GM19438 (cell line): ENCODE measurements at regions not wholly inside any gene's neighbourhood (a gene's known extent, or its start where the extent isn't known, plus 50 kb on each side); places are given as distances from the start of the nearest gene placed in this dataset.
A peak's percentile ranks its signal among the peaks of the same experiment; 100 is the strongest.

Experiments used
- ATAC-seq: cut with Tn5 transposase; IDR thresholded peaks from one replicate; pipeline ENCODE4 v1.9.1; 2021; ENCODE audit warnings: low read depth; ENCODE audit not compliant: unreplicated experiment

DNA sequence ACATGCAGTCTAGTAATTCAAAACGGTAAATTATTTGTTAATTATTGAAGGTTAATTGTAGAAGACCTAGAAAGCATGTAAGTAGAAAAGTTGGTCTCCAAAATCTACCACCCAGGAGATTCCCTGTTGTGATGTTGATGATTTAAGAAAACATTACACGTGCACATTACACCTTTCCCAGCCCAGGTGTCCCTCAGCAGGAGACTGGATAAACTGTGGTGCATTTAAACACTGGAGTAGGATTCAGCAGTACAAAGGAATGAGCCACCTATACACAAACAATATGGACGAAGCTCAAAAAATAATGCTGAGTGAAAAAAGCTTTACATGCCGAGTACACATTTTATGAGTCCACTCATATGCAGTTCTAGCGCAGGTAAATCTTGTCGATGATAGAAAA is 109.0 kb upstream of the STARD3NL start:
- ATAC-seq: no peak

DNA sequence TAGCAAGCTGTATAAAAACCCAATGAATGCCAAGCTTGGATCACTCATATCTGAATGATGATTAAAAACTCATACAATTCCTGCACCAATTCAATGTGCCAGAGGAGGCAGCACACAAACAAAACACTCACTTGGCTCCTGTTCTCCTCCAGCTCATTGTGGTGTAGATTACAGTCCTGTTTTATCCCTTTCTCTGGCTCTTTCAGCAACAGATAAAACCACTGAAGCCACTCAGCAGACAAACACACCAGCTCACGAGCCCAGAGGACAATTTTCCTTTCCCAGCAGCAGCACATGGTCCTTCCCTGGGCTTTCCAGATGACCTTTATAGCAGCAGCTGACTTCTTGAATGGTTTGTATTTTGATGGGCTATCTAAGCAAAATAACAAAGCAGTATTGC is 107.3 kb upstream of the STARD3NL start:
- ATAC-seq: no peak

DNA sequence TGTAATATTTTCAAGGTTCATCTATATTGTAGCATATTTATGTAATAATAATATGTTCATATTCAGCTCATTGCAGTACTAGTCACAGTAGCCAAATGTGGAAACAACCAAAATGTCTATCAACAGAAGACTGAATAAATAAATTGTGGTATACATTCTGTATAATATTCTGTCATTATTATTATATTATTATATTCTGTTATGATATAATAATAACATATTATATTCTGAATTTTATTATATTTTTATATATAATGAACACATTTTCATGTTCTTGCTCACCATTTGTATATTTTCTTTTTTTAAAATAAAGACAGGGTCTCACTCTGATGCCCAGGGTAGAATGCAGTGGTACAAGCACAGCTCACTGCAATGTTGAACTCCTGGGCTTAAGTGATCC is 91.2 kb upstream of the STARD3NL start:
- ATAC-seq: no peak

DNA sequence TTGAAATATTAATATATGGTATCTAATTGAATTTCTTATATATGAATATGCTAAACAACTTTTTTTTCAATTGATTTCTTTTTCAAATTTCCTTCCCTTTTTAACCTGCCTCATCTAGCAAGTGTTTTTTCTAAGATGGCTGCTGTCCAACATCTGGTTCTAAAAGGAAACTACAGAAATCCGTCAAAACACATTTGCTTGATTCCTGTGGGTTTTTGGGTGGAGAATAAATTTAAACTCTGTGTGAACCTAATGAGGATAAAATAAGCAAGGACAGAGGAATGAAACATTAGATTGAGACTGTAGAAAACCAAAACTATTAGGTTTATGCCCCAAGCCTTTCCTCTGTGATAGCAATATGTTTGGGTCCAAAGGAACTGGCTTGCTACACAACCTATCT is 75.5 kb upstream of the STARD3NL start:
- no peak for ATAC-seq

DNA sequence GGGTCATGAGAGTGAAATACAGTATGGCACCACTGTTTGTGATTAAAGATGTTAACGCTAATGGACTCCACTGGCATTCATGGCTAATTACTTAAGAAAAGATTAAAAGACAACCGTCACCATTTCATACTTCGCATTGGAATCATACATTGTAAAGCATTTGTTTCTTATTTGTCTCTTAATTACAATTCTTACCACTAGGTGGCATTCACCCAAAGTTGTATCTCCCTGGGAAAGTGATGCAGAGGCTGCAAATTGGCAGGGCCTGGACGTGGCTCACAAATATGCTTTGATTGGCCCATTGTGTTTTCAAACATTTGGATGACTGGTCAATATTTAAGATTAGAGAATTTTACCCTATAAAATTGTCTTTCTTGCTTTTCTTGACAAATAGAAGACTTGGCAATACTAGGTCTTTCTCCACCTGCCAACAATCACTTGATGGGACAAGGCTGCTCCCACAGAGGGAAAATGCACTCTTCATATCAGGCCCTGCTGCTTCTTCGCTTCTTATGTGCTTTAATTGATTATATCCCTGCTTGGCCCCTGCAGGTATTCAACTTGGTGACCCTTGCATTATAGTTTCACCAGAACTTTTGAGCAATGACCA is 72.1 kb upstream of the STARD3NL start:
- ATAC-seq: peak; percentile 60

DNA sequence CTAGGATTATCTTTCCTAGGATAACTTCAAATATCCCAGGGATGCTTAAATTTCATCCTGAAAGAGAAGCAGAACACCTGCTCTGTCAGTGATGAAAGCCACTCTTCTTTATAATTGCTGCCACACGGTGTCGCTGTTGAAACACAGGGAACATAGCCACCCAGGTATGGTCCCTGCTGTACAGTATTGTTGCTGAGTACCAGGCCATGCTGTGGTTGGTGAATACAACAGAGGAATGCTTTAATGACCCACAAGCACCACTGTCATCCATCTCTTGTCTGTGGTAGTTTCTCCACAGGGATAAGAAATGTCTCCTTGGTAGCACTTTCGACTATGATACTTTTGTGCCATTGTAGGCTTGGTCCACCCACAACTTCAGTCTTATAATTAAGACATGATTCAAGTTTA is 70.6 kb upstream of the STARD3NL start:
- peak; percentile 74 for ATAC-seq

DNA sequence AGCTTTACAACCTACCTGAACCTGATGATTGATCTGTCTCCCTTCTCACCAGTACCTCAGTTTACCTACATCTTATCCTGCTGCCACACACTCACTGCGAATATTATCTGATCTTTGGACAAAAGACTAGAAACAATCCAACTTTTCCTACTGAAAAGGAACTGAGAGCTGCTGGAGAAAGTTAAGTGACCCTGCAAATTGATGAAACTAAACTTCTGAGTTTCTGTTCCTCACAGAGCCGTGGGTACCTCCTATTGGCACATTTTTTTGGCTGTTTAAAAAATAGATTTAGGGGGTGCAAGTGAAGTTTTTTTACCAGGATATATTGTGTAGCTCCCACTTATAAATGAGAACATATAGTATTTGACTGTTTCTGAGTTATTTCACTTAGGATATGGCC is 66.0 kb upstream of the STARD3NL start:
- no peak for ATAC-seq

DNA sequence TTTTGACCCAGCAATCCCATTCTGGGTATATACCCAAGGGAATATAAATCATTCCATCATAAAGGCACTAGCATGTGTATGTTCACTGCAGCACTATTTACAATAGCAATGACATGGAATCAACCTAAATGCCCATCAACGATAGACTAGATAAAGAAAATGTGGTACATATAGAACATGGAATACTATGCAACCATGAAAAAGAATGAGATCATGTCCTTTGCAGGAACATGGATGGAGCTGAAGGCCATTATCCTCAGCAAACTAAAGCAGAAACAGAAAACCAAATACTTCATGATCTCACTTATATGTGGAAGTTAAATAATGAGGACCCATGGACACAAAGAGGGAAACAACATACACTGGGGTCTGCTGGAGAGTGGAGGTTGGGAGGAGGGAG is 58.0 kb upstream of the STARD3NL start:
- no peak for ATAC-seq

DNA sequence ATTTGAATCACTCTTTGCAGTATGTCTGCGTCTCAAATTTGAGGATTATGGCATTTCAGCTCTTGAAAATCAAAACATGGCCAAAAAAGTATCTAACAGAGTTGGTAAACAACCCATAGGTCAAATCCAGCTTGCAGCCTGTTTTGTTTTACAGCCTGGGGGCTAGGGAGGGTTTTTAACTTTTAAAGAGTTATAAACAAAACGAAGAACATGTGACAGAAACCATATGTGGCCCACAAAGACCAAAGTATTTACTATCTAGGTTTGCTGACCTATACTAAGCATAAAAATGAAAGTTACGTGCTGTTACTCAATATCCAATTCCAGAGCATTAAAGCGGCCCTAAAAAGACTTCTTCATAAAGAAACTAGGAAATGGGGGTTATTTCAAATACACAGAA is 55.5 kb upstream of the STARD3NL start:
- ATAC-seq: no peak

DNA sequence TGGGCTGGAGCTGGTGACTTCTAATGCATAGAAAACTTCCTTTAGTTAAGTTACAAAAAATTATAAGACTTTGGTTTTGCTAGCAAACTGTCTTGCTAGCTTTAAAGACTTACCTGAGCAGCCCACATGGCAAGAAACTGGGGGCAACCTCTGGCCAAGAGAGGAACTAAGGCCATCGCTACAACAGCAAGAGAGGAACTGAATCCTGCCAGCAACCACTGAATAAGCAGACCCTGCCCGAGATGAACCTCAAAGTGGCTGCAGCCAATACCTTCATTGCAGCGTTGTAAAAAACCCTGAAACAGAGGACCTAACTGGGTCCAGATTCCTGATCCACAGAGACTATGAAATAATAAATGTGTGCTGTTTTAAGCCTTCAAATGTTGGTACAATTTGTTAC is 54.6 kb upstream of the STARD3NL start:
- no peak for ATAC-seq

DNA sequence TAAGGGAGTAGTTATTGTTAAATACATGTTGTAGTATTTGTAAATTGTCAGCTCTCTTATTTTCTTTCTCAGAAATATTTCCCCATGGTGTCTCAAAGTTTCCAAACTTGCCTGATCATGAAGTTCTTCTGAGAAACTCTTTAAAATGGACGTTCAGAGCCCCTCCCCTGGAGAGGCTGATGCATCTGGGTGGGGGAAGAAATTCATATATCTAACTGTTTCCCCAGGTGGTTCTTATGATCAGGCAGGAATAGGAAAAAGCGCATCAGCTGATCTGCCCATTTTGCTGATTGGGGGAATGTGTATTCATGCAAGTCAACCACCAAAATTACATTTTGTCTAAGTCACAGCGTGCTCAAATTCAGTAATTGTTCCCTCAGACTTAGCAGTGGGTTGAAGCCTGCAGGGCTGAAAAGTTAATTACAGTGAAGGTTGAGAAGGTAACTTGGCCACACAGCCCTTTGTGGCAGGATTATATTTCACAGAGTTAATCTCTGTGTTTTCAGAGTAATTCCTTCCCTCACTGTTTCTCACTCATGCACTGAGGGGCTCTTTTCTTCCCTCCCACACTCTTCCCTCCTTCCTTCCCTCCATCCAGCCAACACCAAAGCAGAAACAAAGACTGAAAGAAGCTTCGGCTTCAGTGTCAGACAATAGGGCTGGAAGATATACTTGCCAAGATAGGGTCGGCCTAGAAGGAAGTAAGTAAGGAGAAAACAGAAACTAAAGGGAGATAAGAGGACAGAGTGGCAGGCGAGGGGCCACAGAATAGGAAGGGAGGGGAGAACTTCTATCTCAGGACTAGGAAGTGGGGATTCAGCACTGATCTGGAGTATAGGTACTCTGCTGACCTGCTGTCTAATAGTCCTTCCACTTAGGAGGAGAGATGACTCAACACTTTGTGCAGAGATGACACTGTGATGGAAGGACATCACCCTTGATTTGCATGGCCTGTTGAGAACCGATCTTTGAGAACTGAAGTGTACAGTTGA is 50.5 kb upstream of the STARD3NL start:
- no peak for ATAC-seq
